GM10266 (cell line): ENCODE measurements at regions not wholly inside any gene's neighbourhood (a gene's known extent, or its start where the extent isn't known, plus 50 kb on each side); places are given as distances from the start of the nearest gene placed in this dataset.

Experiments
- DNase-seq: peaks from one replicate; pipeline ENCODE4 v3.0.0; 2012; ENCODE audit errors: extremely low spot score
- TF ChIP-seq, protein P1 (sequence below): IDR thresholded peaks from 2 replicates; pipeline ENCODE4 v1.5.1; 2012; ENCODE audit warnings: mild to moderate bottlenecking, low read depth; ENCODE audit not compliant: control insufficient read depth, insufficient read depth; ENCODE audit errors: missing control alignments

DNA sequence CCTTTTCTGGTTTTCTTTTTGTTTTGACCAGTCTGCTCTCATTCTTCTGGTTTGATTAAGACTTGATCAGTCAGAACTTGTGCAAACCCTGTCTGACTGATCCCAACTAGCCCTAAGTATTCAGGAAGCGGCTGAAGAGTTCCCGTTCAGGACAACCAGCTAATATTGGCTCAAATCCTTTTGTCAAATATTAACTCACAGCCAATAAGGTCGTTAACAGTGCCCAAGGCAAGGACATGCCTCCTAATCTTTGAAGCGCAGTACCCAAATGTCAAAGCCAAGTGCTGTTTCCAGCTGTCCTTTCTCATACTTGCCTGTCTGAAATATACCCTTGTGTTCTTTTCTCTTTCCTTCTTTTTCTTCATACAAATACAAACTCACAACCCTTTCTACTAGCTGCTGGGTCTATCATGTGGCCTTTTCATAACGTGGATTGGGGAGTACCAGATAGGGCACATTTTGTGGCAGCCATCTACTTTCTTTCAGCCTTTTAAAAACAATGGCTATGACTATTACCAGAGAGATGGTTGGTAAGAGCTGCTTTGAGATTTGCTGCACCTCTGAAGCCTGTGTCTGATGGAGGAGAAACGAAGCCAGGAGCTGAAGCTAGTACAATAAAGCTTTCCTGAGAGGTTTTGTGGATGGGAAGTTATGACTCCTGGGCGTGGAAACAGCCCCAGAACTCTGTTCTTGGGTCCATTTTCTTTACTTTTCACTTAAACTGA lies 266.4 kb upstream of the ZNF608 start:
- TF ChIP-seq, protein P1, sequence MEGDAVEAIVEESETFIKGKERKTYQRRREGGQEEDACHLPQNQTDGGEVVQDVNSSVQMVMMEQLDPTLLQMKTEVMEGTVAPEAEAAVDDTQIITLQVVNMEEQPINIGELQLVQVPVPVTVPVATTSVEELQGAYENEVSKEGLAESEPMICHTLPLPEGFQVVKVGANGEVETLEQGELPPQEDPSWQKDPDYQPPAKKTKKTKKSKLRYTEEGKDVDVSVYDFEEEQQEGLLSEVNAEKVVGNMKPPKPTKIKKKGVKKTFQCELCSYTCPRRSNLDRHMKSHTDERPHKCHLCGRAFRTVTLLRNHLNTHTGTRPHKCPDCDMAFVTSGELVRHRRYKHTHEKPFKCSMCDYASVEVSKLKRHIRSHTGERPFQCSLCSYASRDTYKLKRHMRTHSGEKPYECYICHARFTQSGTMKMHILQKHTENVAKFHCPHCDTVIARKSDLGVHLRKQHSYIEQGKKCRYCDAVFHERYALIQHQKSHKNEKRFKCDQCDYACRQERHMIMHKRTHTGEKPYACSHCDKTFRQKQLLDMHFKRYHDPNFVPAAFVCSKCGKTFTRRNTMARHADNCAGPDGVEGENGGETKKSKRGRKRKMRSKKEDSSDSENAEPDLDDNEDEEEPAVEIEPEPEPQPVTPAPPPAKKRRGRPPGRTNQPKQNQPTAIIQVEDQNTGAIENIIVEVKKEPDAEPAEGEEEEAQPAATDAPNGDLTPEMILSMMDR: no peak
- no peak for DNase-seq

DNA sequence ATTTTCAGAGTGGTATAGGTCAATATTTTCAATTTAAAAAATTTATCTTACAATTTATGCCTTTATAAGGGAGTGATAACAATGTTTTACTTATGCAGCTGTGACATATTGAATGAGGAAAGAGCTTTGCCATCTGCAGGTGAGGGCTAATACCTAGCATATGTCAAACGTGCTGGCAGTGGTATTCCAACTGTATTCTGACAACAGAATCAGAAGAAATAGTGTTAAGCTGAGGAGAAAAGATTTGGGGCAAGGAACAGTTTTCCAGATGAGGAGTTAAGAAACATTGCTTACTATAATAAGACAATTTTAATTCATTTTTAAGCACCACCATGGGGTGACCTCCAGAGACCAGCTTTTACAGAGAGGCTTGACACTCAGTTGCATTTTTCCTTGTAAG lies 267.8 kb upstream of the ZNF608 start:
- DNase-seq: no peak
- TF ChIP-seq, protein P1: no peak

DNA sequence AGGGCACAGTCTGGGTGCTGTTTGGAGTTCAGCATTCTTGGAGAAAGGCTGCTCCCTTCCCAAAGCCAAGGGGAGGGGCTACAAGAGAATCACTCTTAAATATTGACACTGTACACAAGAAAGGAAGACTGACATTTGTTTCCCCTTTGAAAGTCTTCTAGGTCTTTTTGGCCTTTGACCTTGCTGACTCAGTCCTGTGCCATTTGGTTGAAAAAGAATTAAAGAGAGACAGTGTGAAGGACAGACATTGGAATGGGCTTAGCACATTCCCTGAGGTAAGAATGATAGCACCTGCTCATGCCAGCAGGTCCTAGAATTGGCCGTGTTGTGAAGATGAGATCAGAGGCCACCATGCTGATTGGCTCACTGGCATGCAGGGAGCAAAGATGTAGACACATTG lies 271.4 kb upstream of the ZNF608 start:
- TF ChIP-seq, protein P1: no peak

DNA sequence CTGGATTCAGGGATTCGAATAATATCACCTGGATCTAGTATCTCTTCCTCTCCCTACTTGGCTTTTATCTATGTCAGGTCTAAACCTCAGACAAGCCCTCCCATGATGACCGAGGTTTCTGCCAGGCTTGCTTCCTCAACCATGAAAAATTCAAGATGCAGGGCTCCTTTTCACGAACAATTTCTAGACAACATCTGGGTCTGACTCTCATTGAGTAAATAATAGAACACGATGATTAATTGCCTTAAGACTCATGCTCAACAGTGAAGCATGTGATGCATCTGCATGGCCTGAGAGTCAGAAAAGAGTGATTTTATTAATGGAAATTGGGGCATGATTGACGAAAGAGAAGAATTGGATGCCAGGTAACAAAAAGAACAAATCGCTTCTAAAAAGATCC lies 277.2 kb upstream of the ZNF608 start:
- DNase-seq: no peak
- TF ChIP-seq, protein P1: no peak

More for the DNA sequence above, 271.4 kb upstream of the ZNF608 start:
- DNase-seq: no peak

DNA sequence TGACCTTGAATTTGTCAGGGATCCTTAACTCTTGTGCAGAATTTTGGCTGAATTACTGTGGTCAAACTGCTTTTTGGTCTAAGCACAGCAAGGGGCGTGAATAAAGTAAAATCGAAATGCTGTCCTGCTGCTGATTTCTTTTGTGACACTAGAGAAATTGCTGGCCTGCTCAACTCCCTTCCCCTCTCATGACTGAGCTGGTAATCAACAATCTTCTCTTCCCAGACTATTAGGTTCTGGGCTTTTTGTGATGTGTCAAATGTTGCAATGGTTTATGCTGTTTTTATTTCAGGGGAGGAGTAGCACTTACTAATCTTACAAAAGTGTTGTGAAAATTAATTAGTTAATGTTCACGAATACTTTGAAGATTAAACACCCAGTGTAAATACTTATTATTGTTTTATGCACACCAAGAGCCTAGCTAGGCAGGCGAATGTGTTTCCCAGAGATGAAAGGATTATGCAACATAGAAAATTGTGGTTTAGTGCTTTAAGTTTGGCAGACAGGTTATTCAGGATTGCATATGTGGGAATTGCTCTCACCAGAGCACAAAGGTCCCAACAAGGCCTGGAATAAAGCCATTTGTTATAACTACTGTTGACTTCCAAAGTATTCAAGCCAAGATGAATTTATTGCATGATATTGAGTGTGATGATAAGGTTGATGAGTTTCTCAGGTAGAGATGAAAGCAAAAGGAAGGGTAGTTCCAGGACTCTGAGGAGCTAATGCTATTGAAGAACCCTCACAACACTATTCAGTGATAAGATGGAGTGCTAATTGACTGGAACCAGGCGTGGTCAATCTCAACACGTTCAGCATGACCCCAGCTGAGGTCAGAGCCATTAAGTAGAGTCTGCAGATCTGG lies 280.7 kb upstream of the ZNF608 start:
- no peak for DNase-seq
- TF ChIP-seq, protein P1: no peak

DNA sequence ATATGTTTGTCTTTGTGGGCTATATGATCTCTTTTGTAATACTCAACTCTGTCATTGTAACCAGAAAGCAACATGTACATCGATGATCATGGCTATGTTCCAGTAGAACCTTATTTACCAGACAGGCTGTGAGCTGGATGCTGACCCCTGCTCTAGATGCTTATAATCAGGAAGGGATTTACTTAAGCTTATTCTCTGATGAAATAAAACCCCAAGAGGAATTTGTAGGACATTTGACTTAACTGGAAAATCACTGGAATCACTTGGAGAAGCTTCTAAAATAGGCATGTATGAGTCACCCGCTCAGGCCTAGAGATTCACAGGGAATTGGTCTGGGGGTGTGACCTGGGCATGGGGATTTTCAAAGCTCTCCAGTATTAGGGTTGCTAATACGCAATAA lies 285.8 kb upstream of the ZNF608 start:
- TF ChIP-seq, protein P1: no peak
- DNase-seq: no peak

DNA sequence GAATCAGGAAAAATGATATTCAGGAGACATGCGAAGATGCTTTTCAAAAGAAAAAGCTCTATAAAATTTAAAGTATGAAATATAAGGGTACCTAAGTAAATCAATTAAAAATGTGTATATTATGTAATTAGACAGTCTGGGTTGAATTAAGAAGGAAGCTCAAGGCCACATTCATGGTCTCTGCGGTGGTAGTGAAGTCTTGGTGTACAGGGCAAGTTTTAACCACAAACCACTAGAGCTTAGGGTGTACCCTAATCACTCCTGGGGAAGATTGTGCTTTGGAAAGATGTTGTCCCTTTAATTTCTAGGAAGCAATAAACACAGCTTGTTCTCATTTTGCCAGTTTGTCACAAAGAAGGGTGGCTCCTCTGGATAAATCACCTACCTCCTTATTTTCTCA lies 287.2 kb upstream of the ZNF608 start:
- DNase-seq: no peak
- TF ChIP-seq, protein P1: no peak
